ENCODE measurements at regions not wholly inside any gene's neighbourhood (a gene's known extent, or its start where the extent isn't known, plus 50 kb on each side); places are given as distances from the start of the nearest gene placed in this dataset.

DNA sequence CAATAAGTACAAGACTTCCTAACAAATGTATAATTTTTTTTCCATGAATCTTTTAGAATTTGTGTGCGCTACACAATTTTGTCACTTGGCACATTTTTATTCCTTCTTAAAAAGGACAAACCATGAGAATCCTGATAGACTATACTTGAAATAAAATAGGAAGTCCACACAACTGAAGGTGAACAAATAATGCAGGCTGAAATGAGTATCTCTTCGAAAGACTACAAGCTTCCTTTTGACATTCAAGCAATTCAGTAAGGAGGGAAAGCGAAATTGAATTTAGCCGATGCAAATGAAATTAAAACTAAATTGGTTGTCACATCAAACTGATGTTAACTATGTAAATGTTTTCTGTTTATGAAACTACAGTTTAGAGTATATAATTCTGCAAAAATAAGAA, 374.4 kb upstream of the CCNH start:
- CTCF ChIA-PET: interaction anchor here (0.6 kb wide), 1 partner anchor 56 kb away, joined by 5 read pairs; no protein-coding TSS in a partner anchor
- POLR2A ChIA-PET (ENCODE audit: low non-redundant PET): no interaction called here
- no peak for DNase-seq (ENCODE audit: low spot score)
- no peak for TF ChIP-seq CTCF (conservative IDR thresholded peaks at IDR 0.05; ENCODE audit: low read depth)
- H3K27ac ChIP-seq: no peak overlapping the region

- DNase-seq (ENCODE audit: low spot score): no peak
- ChIA-PET POLR2A (ENCODE audit: low non-redundant PET) (no interaction called here), CTCF (interaction anchor here (0.6 to 1.7 kb wide), 2 partner anchors 55 to 905 kb away, joined by 4 to 5 read pairs; no protein-coding TSS in a partner anchor)
- TF ChIP-seq CTCF (conservative IDR thresholded peaks at IDR 0.05; ENCODE audit: low read depth): no peak
- H3K27ac ChIP-seq: no peak overlapping the region
Observed at GRCh38 chr5:87786471-87786870, 373.7 kb upstream of the CCNH start.

DNA sequence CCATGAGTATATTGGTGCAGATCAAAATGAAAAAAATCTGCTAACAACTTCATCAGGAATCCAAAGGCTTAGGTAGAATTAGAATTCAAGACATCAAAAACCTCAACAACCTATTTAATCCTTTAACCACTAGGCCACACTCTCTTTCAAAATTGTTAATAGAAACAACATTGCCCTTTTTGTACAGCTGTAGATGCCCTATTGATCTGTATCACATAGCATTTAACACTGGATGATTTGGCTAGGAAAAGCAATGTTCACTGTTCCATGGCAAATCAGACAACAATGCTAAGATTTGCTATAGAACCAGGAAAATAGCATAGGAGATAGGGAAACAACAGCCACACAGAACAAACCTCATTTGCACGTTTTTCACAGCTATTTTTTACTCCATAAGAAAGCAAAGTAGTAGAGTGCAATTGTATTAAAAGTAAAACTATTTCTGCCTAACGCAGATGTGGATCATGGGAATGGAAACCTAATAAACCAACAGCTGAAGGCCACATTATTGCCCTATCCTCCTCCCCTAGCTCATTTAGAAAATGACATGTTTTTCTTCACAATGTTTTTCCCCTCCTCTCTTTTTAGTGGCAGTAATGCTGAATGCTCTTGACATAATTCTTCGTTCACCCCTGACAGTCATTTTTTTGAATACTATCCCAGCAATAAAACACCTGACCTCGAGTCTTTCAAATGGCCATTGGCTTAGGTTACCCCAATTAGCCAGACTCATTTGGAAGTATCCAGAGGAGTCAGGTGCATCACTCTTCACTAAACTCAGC, 373.0 kb upstream of the CCNH start:
- CTCF ChIA-PET: interaction anchor here (1.7 kb wide), 1 partner anchor 905 kb away, joined by 4 read pairs; no protein-coding TSS in a partner anchor
- POLR2A ChIA-PET (ENCODE audit: low non-redundant PET): no interaction called here
- DNase-seq (ENCODE audit: low spot score): no peak
- TF ChIP-seq CTCF (conservative IDR thresholded peaks at IDR 0.05; ENCODE audit: low read depth): no peak
- no peak overlapping the region for H3K27ac ChIP-seq

DNA sequence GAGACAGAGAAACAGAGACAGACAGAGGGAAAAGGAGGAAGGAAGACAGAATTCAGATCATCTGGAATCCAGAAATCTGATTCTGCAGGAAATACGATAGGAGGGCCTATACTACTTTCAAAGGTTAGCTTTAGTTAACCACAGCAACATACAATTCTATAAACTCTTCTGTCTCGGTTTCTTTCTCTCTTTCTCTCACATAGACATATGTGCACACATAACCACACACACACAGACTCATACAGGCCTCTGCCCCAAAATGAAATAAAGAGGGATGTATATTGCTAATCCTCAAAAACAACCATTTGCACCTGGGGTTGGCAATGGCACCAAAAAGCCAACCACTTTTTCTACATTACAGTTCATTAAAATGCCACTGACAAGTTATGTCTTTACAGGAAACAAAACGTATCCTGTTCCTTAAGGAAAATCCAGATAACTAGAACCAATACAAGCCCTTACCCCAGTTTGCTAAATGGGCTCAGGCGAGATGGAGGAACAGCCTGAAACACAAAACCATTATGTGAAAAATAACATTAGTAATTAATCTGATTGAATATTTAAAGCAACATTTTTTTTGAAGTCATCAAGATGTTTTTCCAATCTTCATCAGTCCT, 372.3 kb upstream of the CCNH start:
- TF ChIP-seq CTCF (conservative IDR thresholded peaks at IDR 0.05; ENCODE audit: low read depth): no peak
- H3K27ac ChIP-seq: no peak overlapping the region
- CTCF ChIA-PET: interaction anchor here (1.7 kb wide), 1 partner anchor 906 kb away, joined by 4 read pairs; no protein-coding TSS in a partner anchor
- POLR2A ChIA-PET (ENCODE audit: low non-redundant PET): no interaction called here
- no peak for DNase-seq (ENCODE audit: low spot score)

- ChIA-PET CTCF (no interaction called here), POLR2A (ENCODE audit: low non-redundant PET) (no interaction called here)
- H3K27ac ChIP-seq: no peak overlapping the region
- no peak for TF ChIP-seq CTCF (conservative IDR thresholded peaks at IDR 0.05; ENCODE audit: low read depth)
- DNase-seq (ENCODE audit: low spot score): no peak
Observed at GRCh38 chr5:87784311-87784710, 371.6 kb upstream of the CCNH start.

DNA sequence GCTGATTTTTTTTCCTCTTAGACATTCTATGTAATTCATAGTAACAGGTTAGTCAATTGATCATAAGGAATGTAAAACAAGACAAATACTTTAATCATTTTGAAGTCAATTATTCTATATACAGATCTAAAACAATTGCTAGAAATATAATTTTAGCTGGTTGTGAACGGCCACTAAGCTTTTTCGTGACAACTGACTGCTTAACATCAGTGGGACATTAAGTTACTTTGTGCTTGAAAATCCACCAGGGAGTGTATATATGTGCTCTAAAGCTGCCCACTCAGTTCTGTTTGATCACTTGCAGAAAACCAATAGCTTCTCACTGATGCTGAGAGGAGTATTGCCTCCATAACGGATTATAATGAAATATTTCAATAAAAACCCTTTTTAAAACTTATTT, 370.2 kb upstream of the CCNH start:
- no peak for TF ChIP-seq CTCF (conservative IDR thresholded peaks at IDR 0.05; ENCODE audit: low read depth)
- CTCF ChIA-PET: interaction anchor here (1.2 kb wide), 1 partner anchor 908 kb away, joined by 7 read pairs; no protein-coding TSS in a partner anchor
- POLR2A ChIA-PET (ENCODE audit: low non-redundant PET): no interaction called here
- DNase-seq (ENCODE audit: low spot score): no peak
- no peak overlapping the region for H3K27ac ChIP-seq
